ENCODE measurements at regions not wholly inside any gene's neighbourhood (a gene's known extent, or its start where the extent isn't known, plus 50 kb on each side); places are given as distances from the start of the nearest gene placed in this dataset.

- TF ChIP-seq CTCF (IDR thresholded peaks at IDR 0.05) (no peak), ZFX (IDR thresholded peaks at IDR 0.05; ENCODE audit: borderline replicate concordance) (no peak)
These were observed 59.7 kb downstream of the HMHB1 start for GRCh38 chr5:143871672-143872071.

All from 22Rv1 (cell line).